ENCODE measurements at regions not wholly inside any gene's neighbourhood (a gene's known extent, or its start where the extent isn't known, plus 50 kb on each side); places are given as distances from the start of the nearest gene placed in this dataset.

DNA sequence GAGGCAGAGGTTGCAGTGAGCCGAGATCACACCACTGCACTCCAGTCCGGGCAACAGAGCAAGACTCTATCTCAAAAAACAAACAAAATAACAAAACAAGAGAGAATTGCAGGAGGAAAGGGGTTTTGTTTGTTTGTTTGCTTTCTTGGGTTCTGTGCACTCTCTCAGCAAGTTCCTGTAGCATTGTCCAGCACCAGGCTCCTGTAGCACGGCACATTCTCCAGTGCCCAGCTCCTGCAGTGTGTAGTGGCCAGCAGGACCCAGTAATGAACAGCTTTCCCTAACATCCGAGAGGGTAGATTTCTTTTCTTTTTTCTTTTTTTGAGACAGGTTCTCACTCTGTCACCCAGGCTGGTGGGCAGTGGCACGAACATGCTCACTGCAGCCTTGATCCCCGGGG, 60.5 kb upstream of the USP9X start:
- H3K4me1 ChIP-seq (ENCODE audit: control insufficient read depth in 1 of 2, low read depth in 2 of 2): no peaks in the 10 kb centered on the region
- no peak for DNase-seq (ENCODE audit: low spot score)
- no peak for ATAC-seq (ENCODE audit: insufficient number of reproducible peaks, low FRiP score, low read depth)
- no peaks in the 10 kb centered on the region for H3K36me3 ChIP-seq
- H3K9me3 ChIP-seq: no peaks in the 10 kb centered on the region
- H3K27me3 ChIP-seq (replicated peaks; ENCODE audit: insufficient read depth): no peaks in the 10 kb centered on the region
- no peak overlapping the region for H3K27ac ChIP-seq
- TF ChIP-seq, protein P1, sequence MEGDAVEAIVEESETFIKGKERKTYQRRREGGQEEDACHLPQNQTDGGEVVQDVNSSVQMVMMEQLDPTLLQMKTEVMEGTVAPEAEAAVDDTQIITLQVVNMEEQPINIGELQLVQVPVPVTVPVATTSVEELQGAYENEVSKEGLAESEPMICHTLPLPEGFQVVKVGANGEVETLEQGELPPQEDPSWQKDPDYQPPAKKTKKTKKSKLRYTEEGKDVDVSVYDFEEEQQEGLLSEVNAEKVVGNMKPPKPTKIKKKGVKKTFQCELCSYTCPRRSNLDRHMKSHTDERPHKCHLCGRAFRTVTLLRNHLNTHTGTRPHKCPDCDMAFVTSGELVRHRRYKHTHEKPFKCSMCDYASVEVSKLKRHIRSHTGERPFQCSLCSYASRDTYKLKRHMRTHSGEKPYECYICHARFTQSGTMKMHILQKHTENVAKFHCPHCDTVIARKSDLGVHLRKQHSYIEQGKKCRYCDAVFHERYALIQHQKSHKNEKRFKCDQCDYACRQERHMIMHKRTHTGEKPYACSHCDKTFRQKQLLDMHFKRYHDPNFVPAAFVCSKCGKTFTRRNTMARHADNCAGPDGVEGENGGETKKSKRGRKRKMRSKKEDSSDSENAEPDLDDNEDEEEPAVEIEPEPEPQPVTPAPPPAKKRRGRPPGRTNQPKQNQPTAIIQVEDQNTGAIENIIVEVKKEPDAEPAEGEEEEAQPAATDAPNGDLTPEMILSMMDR (IDR thresholded peaks at IDR 0.05): no peak
- H3K4me3 ChIP-seq: no peak overlapping the region

DNA sequence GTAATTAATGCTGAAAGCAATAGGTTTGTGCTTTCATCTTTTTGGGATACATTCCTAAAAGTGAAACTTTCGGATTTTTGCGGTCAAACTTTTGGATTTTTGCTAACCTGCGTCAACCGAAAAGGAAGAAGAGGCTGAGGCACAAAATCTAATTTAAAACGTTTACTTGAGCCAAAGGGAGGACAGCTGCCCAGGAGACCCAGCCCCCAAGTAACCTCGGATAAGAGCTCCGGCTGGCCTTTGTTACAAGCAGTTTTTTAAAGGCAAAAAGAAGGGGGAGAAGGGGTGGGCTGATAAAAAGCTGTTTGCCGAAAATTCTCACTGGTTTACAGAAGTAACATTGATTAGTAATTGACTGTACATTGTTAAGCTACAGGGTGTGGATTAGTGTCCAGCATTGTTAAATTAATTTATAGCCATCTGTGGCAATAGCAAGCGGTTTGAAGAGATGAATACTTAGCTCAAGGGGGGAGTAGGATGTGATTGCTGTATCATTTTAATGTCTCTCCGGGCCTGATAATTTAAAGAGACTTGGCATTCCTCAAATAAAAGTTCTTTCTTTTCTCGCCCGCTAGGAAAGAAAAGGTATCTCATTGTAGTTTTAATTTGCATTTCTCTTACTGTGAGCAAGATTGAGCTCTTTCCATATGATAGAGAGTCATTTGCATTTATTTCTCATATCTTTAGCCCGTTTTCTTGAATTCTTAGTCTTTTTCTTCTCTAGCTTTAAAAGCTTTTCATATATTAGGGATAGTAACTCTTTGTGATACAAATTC, 59.1 kb upstream of the USP9X start:
- no peak for ATAC-seq (ENCODE audit: insufficient number of reproducible peaks, low FRiP score, low read depth)
- Histone ChIP-seq H3K4me1 (ENCODE audit: control insufficient read depth in 1 of 2, low read depth in 2 of 2) (no peaks in the 10 kb centered on the region), H3K9me3 (no peaks in the 10 kb centered on the region), H3K27ac (no peak overlapping the region), H3K27me3 (replicated peaks; ENCODE audit: insufficient read depth) (no peaks in the 10 kb centered on the region), H3K36me3 (no peaks in the 10 kb centered on the region), H3K4me3 (no peak overlapping the region)
- no peak for DNase-seq (ENCODE audit: low spot score)
- TF ChIP-seq, protein P1 (IDR thresholded peaks at IDR 0.05): no peak

DNA sequence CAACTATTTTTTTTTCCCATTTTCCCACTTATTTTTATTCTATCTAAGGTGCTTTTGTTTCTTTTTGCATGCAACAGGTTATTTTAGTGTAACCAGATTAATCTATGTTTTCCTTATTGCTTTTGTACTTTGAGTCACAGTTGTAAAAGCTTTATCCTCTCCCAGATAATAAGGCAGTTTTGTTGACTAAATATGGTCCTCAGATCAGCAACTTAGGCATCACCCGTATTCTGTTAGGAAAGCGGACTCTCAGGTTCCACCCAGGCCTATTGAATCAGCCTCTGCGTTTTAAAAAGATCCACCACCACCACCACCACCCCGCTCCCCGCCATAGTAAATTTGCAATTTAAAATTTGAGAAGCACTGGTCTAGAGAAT, 58.6 kb upstream of the USP9X start:
- Histone ChIP-seq H3K4me3 (no peak overlapping the region), H3K36me3 (no peaks in the 10 kb centered on the region), H3K9me3 (no peaks in the 10 kb centered on the region), H3K4me1 (ENCODE audit: control insufficient read depth in 1 of 2, low read depth in 2 of 2) (no peaks in the 10 kb centered on the region), H3K27ac (no peak overlapping the region), H3K27me3 (replicated peaks; ENCODE audit: insufficient read depth) (no peaks in the 10 kb centered on the region)
- no peak for ATAC-seq (ENCODE audit: insufficient number of reproducible peaks, low FRiP score, low read depth)
- TF ChIP-seq, protein P1 (IDR thresholded peaks at IDR 0.05): no peak
- no peak for DNase-seq (ENCODE audit: low spot score)

DNA sequence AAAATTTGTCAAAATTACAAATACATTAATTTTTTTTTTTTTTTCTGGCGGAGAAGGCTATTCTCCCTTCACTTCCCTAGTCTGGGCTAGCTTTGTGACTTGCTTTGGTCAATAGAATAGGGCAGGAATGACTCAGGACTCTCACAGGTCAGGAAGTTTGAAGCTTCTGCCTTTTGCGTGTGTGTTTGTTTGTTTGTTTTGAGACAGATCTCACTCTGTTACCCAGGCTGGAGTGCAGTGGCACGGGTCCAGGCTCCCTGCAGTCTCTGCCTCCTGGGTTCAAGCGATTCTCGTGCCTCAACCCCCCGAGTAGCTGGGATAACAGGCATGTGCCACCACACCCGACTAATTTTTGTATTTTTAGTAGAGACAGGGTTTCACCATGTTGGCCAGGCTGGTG, 55.9 kb upstream of the USP9X start:
- ATAC-seq (ENCODE audit: insufficient number of reproducible peaks, low FRiP score, low read depth) (no peak), DNase-seq (ENCODE audit: low spot score) (no peak)
- no peak overlapping the region for H3K27ac ChIP-seq
- no peaks in the 10 kb centered on the region for H3K36me3 ChIP-seq
- no peaks in the 10 kb centered on the region for H3K27me3 ChIP-seq (replicated peaks; ENCODE audit: insufficient read depth)
- H3K9me3 ChIP-seq: no peaks in the 10 kb centered on the region
- no peaks in the 10 kb centered on the region for H3K4me1 ChIP-seq (ENCODE audit: control insufficient read depth in 1 of 2, low read depth in 2 of 2)
- TF ChIP-seq, protein P1 (IDR thresholded peaks at IDR 0.05): no peak
- H3K4me3 ChIP-seq: no peak overlapping the region

DNA sequence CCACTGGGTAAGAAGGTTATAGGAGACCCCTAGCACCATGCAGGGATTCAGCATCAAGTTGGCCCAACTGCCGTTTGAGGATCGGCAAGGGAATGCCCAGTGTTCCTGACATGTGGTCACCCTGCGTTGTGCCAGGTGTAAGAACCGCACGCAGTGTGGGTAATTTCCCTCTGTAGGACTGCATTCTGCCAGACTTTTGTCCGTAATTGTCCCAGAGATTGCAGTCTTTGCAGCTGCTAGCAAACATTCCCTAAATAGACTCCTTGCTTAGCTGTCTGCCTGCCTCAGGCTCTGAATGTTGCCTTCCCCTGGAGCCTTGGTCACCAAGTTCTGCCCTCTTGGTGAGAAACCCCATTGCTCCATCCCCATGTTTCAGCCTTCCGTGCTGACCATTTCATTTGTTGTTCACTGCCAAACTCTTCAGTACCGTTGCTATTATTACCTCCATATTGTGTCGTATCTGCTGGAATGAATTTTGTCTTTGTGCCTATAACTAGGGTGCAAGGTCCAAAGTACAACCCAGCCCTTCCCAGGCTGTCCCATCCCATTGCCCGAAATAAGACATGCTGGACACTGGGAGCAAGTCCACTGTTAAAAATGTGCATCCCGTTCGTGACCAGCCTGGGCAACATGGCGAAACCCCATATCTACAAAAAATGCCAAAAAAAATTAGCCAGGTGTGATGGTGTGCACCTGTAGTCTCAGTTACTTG, 53.8 kb upstream of the USP9X start:
- DNase-seq (ENCODE audit: low spot score): no peak
- H3K4me3 ChIP-seq: no peak overlapping the region
- no peak for ATAC-seq (ENCODE audit: insufficient number of reproducible peaks, low FRiP score, low read depth)

More for the DNA sequence above, 53.8 kb upstream of the USP9X start:
- H3K4me1 ChIP-seq (ENCODE audit: control insufficient read depth in 1 of 2, low read depth in 2 of 2): no peaks in the 10 kb centered on the region
- no peaks in the 10 kb centered on the region for H3K27me3 ChIP-seq (replicated peaks; ENCODE audit: insufficient read depth)
- no peak overlapping the region for H3K27ac ChIP-seq
- H3K36me3 ChIP-seq: no peaks in the 10 kb centered on the region
- no peaks in the 10 kb centered on the region for H3K9me3 ChIP-seq
- TF ChIP-seq, protein P1 (IDR thresholded peaks at IDR 0.05): no peak
